CD14-positive monocyte (primary cell): ENCODE measurements at regions not wholly inside any gene's neighbourhood (a gene's known extent, or its start where the extent isn't known, plus 50 kb on each side); places are given as distances from the start of the nearest gene placed in this dataset. TPM values are rescaled to one million over a fixed set of nuclear protein-coding genes. Genes with fewer than 3 reads are reported as not detected.
"Not testable (repeated sequence)": the region's sequence is repeated elsewhere in the genome, so short reads cannot be mapped to it uniquely, and the experiment has no call there.

ENCODE experiments used
- DNase-seq, 3 donors: peaks; one replicate each; pipeline ENCODE4 v3.0.0-alpha.2; 2011 to 2022
- H2AFZ ChIP-seq: 2 replicates; pipeline ENCODE4 v1.6.0; 2012; ENCODE audit warnings: mild to moderate bottlenecking, low read depth, low read length, inconsistent platforms; ENCODE audit not compliant: insufficient read depth, poor library complexity, severe bottlenecking
- H3K27ac ChIP-seq, 2 donors: 1 replicate in 1 of 2; 2 replicates in 1 of 2; pipeline ENCODE4 v1.5.1; 2012 to 2013; ENCODE audit warnings: low read length in 2 of 2, control low read depth in 1 of 2, inconsistent platforms in 1 of 2, low read depth in 1 of 2, mild to moderate bottlenecking in 1 of 2
- H3K27me3 ChIP-seq, 2 donors: one replicate each; pipeline versions ENCODE4 v1.6.0 to v1.6.1; 2011 to 2013; ENCODE audit warnings: low read length in 2 of 2; ENCODE audit not compliant: control insufficient read depth in 2 of 2, insufficient read depth in 2 of 2
- H3K36me3 ChIP-seq, 2 donors: replicated peaks in 1 of 2; 1 replicate in 1 of 2; 2 replicates in 1 of 2; pipeline versions ENCODE4 v1.5.1 to v1.6.1; 2012 to 2013; ENCODE audit warnings: low read length in 2 of 2, control low read depth in 1 of 2, inconsistent platforms in 1 of 2, mild to moderate bottlenecking in 1 of 2; ENCODE audit not compliant: insufficient read depth in 2 of 2, control insufficient read depth in 1 of 2
- H3K4me1 ChIP-seq, 2 donors: 1 replicate in 1 of 2; 2 replicates in 1 of 2; pipeline versions ENCODE4 v1.5.1 to v1.6.1; 2012 to 2013; ENCODE audit warnings: low read length in 2 of 2, control low read depth in 1 of 2, inconsistent platforms in 1 of 2, mild to moderate bottlenecking in 1 of 2, moderate library complexity in 1 of 2; ENCODE audit not compliant: insufficient read depth in 2 of 2, control insufficient read depth in 1 of 2
- H3K4me2 ChIP-seq: replicated peaks from 2 replicates; pipeline ENCODE3; 2012; ENCODE audit warnings: low read length, moderate library complexity, mild to moderate bottlenecking; ENCODE audit not compliant: poor library complexity, severe bottlenecking; ENCODE audit errors: extremely low read depth
- H3K4me3 ChIP-seq, 3 experiments: fragments of 200-600 bp in 1 of 3; sonication (generic) in 1 of 3; replicated peaks in 1 of 3; 1 replicate in 2 of 3; 2 replicates in 1 of 3; pipeline ENCODE4 v1.5.1; 2011 to 2013; ENCODE audit warnings: low read length in 3 of 3, mild to moderate bottlenecking in 3 of 3, control low read depth in 2 of 3, low read depth in 2 of 3, inconsistent platforms in 1 of 3, moderate library complexity in 1 of 3
- H3K79me2 ChIP-seq: 2 replicates; pipeline ENCODE4 v1.6.0; 2012; ENCODE audit warnings: mild to moderate bottlenecking, control low read depth, inconsistent platforms, low read length, moderate library complexity; ENCODE audit not compliant: insufficient read depth
- H3K9ac ChIP-seq: 2 replicates; pipeline ENCODE4 v1.6.0; 2017; ENCODE audit warnings: low read length, mild to moderate bottlenecking; ENCODE audit not compliant: insufficient read depth, poor library complexity, severe bottlenecking
- H3K9me3 ChIP-seq, 2 donors: replicated peaks in 1 of 2; 1 replicate in 1 of 2; 2 replicates in 1 of 2; pipeline versions ENCODE4 v1.5.1 to v1.6.1; 2012 to 2013; ENCODE audit warnings: low read length in 2 of 2, control low read depth in 1 of 2; ENCODE audit not compliant: control insufficient read depth in 1 of 2, insufficient read depth in 1 of 2
- H4K20me1 ChIP-seq: 2 replicates; pipeline ENCODE4 v1.6.0; 2012; ENCODE audit warnings: mild to moderate bottlenecking, low read length, control low read depth, moderate library complexity; ENCODE audit not compliant: insufficient read depth
- H3K27ac Mint-ChIP-seq, 7 donors: one replicate each; pipeline ENCODE4 v1.8.0; 2020; ENCODE audit warnings: mild to moderate bottlenecking in 7 of 7, mixed read lengths in 7 of 7, moderate library complexity in 6 of 7, inconsistent platforms in 2 of 7
- H3K27me3 Mint-ChIP-seq, 3 donors: one replicate each; pipeline ENCODE4 v1.8.0; 2021 to 2022; ENCODE audit warnings: low read depth in 3 of 3, mild to moderate bottlenecking in 3 of 3, mixed read lengths in 3 of 3, moderate library complexity in 3 of 3, inconsistent platforms in 1 of 3
- H3K36me3 Mint-ChIP-seq, 2 donors: one replicate each; pipeline ENCODE4 v1.8.0; 2020; ENCODE audit warnings: mixed read lengths in 2 of 2, inconsistent platforms in 1 of 2, mild to moderate bottlenecking in 1 of 2
- H3K4me1 Mint-ChIP-seq: one replicate; pipeline ENCODE4 v1.8.0; 2020; ENCODE audit warnings: mild to moderate bottlenecking, mixed read lengths
- H3K4me3 Mint-ChIP-seq, 2 donors: one replicate each; pipeline ENCODE4 v1.8.0; 2020; ENCODE audit warnings: mild to moderate bottlenecking in 2 of 2, mixed read lengths in 2 of 2, moderate library complexity in 1 of 2
- H3K9me3 Mint-ChIP-seq, 7 donors: one replicate each; pipeline ENCODE4 v1.8.0; 2020 to 2022; ENCODE audit warnings: mixed read lengths in 7 of 7, mild to moderate bottlenecking in 6 of 7, moderate library complexity in 6 of 7, inconsistent platforms in 2 of 7
- CTCF ChIP-seq: fragments of 200-600 bp; IDR thresholded peaks from one replicate; pipeline ENCODE4 v1.8.0; 2022; ENCODE audit warnings: antibody characterized with exemption, mild to moderate bottlenecking
- WGBS: methylation state at CpG from one replicate; pipeline ENCODE4 v1.1.5; 2013; ENCODE audit warnings: missing lambda C conversion rate; ENCODE audit not compliant: insufficient coverage; 5-methylcytosine and 5-hydroxymethylcytosine counted together
- intact Hi-C, 2 donors: fragments of 100-400 bp; cut with micrococcal nuclease; formaldehyde crosslinking; loops; one replicate each; pipeline versions ENCODE4 v1.15.0 to v1.15.1; 2023
- small RNA-seq: library from RNA; depleted of rRNA; stranded (forward); fragments of <200 nt; gene quantifications from one replicate; pipeline ENCODE3, GENCODE V24; 2012; ENCODE audit warnings: low read depth; ENCODE audit not compliant: insufficient read length

GRCh38 chr2:132365963-132366362, 50.6 kb upstream of the GPR39 start:
- H3K4me3 Mint-ChIP-seq, H3K27ac ChIP-seq, H3K9ac ChIP-seq, H3K4me1 ChIP-seq, H3K4me2 ChIP-seq, H4K20me1 ChIP-seq, intact Hi-C loops, H3K27ac Mint-ChIP-seq, H3K79me2 ChIP-seq, H3K27me3 ChIP-seq, DNase-seq, H3K36me3 Mint-ChIP-seq, H3K4me1 Mint-ChIP-seq, H3K36me3 ChIP-seq, H2AFZ ChIP-seq, H3K4me3 ChIP-seq, H3K9me3 ChIP-seq: not testable (repeated sequence)
- WGBS, result no CpG with 5 or more reads among the region's 3 CpGs
- H3K27me3 Mint-ChIP-seq, result peaks cover 3 to 18% (median 4%) of the 10 kb centered on the region in 3 donors
- peaks cover 10 to 17% (median 16%) of the 10 kb centered on the region in 7 donors for H3K9me3 Mint-ChIP-seq

- WGBS, result no CpG with 5 or more reads among the region's 5 CpGs
- H3K4me1 Mint-ChIP-seq, result peaks cover 8% of the 10 kb centered on the region
- no peak for TF ChIP-seq CTCF
- peaks cover 3 to 4% of the 10 kb centered on the region in 2 donors for H3K4me1 ChIP-seq
- no peaks in the 10 kb centered on the region for H3K36me3 Mint-ChIP-seq
- no peak overlapping the region for H3K4me2 ChIP-seq
- no peaks in the 10 kb centered on the region for H4K20me1 ChIP-seq
- H3K36me3 ChIP-seq, result no peaks in the 10 kb centered on the region
- H3K27ac Mint-ChIP-seq, result peak overlapping the region in 1 of 7 donors; percentile 34
- H3K79me2 ChIP-seq, result no peaks in the 10 kb centered on the region
- no peak overlapping the region for H3K4me3 ChIP-seq
- H3K27ac ChIP-seq, result no peak overlapping the region
- H3K27me3 ChIP-seq, result peaks cover 0 to 4% of the 10 kb centered on the region in 2 donors
- peaks cover 9 to 17% (median 16%) of the 10 kb centered on the region in 7 donors for H3K9me3 Mint-ChIP-seq
- intact Hi-C loops, result no loop called here
- no peak overlapping the region for H2AFZ ChIP-seq
- DNase-seq, result no peak
- H3K27me3 Mint-ChIP-seq, result peaks cover 3 to 16% (median 4%) of the 10 kb centered on the region in 3 donors
- peaks cover 0 to under 1% of the 10 kb centered on the region in 2 donors for H3K9me3 ChIP-seq
- H3K4me3 Mint-ChIP-seq, result no peak overlapping the region
- no peak overlapping the region for H3K9ac ChIP-seq
These were observed 50.0 kb upstream of the GPR39 start for GRCh38 chr2:132366421-132367180.

Small RNA genes lying in the stretch of these regions (small RNA-seq; reads per million reads assigned to genes)
- not detected for gene MIR663B
- not detected for gene RNA5-8SP5
